ENCODE measurements at regions not wholly inside any gene's neighbourhood (a gene's known extent, or its start where the extent isn't known, plus 50 kb on each side); places are given as distances from the start of the nearest gene placed in this dataset.

DNA sequence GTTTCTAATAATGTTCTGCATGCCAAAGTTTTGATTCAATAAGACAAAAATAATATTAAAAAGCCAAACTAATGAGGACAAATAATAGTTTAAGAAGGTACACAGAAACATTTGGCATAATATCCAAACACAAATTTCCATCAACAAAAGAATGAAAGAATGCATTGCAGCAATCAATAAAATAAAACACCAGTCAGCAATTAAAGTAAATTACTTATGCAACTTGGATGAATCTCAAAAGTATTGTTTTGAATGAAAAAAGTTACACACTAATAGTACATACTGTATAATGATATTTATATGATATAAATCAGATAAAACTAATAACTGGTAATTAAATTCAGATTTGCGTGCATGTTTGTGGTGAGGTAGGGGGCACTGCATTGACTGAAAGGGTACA, 285.5 kb upstream of the PCDH10 start:
- Histone ChIP-seq H3K4me3 (ENCODE audit: insufficient read depth, low read length, poor library complexity, severe bottlenecking) (no peak overlapping the region), H3K9me3 (ENCODE audit: insufficient read depth, low read length) (no peaks in the 10 kb centered on the region), H4K20me1 (ENCODE audit: low read depth, low read length) (no peaks in the 10 kb centered on the region), H3K79me2 (ENCODE audit: insufficient read depth, low read length) (no peaks in the 10 kb centered on the region), H3K9me2 (replicated peaks; ENCODE audit: insufficient read depth, low read length) (no peaks in the 10 kb centered on the region), H3K27me3 (ENCODE audit: low read length) (no peaks in the 10 kb centered on the region), H3K36me3 (ENCODE audit: low read length) (no peaks in the 10 kb centered on the region), H3K4me2 (ENCODE audit: low read depth, low read length, poor library complexity, severe bottlenecking) (no peak overlapping the region), H3F3A (ENCODE audit: insufficient read depth) (no peaks in the 10 kb centered on the region), H2AFZ (ENCODE audit: low read depth, low read length, severe bottlenecking) (no peak overlapping the region), H3K27ac (ENCODE audit: low read depth, low read length) (no peak overlapping the region), H3K9ac (ENCODE audit: low read length) (no peak overlapping the region)
- TF ChIP-seq EZH2phosphoT487 (conservative IDR thresholded peaks at IDR 0.05; ENCODE audit: low read length), result no peak
- TF ChIP-seq, protein P1, sequence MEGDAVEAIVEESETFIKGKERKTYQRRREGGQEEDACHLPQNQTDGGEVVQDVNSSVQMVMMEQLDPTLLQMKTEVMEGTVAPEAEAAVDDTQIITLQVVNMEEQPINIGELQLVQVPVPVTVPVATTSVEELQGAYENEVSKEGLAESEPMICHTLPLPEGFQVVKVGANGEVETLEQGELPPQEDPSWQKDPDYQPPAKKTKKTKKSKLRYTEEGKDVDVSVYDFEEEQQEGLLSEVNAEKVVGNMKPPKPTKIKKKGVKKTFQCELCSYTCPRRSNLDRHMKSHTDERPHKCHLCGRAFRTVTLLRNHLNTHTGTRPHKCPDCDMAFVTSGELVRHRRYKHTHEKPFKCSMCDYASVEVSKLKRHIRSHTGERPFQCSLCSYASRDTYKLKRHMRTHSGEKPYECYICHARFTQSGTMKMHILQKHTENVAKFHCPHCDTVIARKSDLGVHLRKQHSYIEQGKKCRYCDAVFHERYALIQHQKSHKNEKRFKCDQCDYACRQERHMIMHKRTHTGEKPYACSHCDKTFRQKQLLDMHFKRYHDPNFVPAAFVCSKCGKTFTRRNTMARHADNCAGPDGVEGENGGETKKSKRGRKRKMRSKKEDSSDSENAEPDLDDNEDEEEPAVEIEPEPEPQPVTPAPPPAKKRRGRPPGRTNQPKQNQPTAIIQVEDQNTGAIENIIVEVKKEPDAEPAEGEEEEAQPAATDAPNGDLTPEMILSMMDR (IDR thresholded peaks at IDR 0.05; ENCODE audit: insufficient read depth, low read length, poor library complexity, severe bottlenecking), result no peak

DNA sequence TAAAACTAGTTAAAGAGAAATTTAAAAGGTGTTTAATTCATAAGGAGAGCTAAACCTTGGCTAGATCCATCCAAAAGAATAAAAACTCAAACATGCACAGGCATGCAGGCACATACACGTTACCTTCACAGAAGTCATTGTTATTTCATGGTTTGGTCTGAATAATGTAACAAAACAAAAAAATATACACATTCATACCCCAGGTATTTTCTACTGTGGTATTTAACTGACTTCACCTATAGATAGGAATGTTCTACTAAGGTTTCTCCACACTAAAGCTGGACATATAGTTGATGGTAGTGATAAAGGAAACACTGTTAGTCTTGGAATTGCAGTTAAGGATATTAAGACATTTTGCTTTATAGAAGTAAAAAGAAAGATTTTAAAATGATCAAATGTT, 283.6 kb upstream of the PCDH10 start:
- Histone ChIP-seq H3K9ac (ENCODE audit: low read length) (no peak overlapping the region), H3K4me2 (ENCODE audit: low read depth, low read length, poor library complexity, severe bottlenecking) (no peak overlapping the region), H3K27ac (ENCODE audit: low read depth, low read length) (no peak overlapping the region), H3K9me2 (replicated peaks; ENCODE audit: insufficient read depth, low read length) (no peaks in the 10 kb centered on the region), H3K4me3 (ENCODE audit: insufficient read depth, low read length, poor library complexity, severe bottlenecking) (no peak overlapping the region), H3K79me2 (ENCODE audit: insufficient read depth, low read length) (no peaks in the 10 kb centered on the region), H2AFZ (ENCODE audit: low read depth, low read length, severe bottlenecking) (no peak overlapping the region), H4K20me1 (ENCODE audit: low read depth, low read length) (no peaks in the 10 kb centered on the region), H3K27me3 (ENCODE audit: low read length) (no peaks in the 10 kb centered on the region), H3K36me3 (ENCODE audit: low read length) (no peaks in the 10 kb centered on the region), H3F3A (ENCODE audit: insufficient read depth) (no peaks in the 10 kb centered on the region), H3K9me3 (ENCODE audit: insufficient read depth, low read length) (no peaks in the 10 kb centered on the region)
- TF ChIP-seq, protein P1 (IDR thresholded peaks at IDR 0.05; ENCODE audit: insufficient read depth, low read length, poor library complexity, severe bottlenecking), result no peak
- no peak for TF ChIP-seq EZH2phosphoT487 (conservative IDR thresholded peaks at IDR 0.05; ENCODE audit: low read length)

DNA sequence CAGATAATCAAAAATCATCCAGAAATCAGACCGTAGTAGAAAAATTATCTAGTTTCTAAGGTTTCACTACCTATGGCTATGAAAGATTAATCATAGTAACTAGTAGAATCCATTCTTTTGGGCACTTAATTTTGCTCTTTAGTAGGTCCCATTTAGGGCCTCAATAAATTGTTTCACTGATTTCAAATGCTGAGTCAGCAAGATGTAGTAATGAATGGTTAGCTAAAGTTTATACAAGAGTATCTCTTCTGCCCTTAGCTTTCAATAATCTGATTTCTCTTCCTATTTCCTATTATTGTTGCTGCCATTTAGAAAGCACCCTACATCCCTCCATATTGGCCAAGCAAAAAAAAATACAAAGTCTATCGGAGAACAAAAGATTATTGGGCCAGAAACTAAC, 283.2 kb upstream of the PCDH10 start:
- no peaks in the 10 kb centered on the region for H3K9me2 ChIP-seq (replicated peaks; ENCODE audit: insufficient read depth, low read length)
- no peak overlapping the region for H3K4me2 ChIP-seq (ENCODE audit: low read depth, low read length, poor library complexity, severe bottlenecking)
- no peaks in the 10 kb centered on the region for H3K27me3 ChIP-seq (ENCODE audit: low read length)
- no peak overlapping the region for H3K4me3 ChIP-seq (ENCODE audit: insufficient read depth, low read length, poor library complexity, severe bottlenecking)
- H2AFZ ChIP-seq (ENCODE audit: low read depth, low read length, severe bottlenecking), result no peak overlapping the region
- H3K79me2 ChIP-seq (ENCODE audit: insufficient read depth, low read length), result no peaks in the 10 kb centered on the region
- no peaks in the 10 kb centered on the region for H3K9me3 ChIP-seq (ENCODE audit: insufficient read depth, low read length)
- H4K20me1 ChIP-seq (ENCODE audit: low read depth, low read length), result no peaks in the 10 kb centered on the region
- TF ChIP-seq EZH2phosphoT487 (conservative IDR thresholded peaks at IDR 0.05; ENCODE audit: low read length), result no peak
- TF ChIP-seq, protein P1 (IDR thresholded peaks at IDR 0.05; ENCODE audit: insufficient read depth, low read length, poor library complexity, severe bottlenecking), result no peak
- no peaks in the 10 kb centered on the region for H3F3A ChIP-seq (ENCODE audit: insufficient read depth)
- no peak overlapping the region for H3K27ac ChIP-seq (ENCODE audit: low read depth, low read length)
- H3K36me3 ChIP-seq (ENCODE audit: low read length), result no peaks in the 10 kb centered on the region
- no peak overlapping the region for H3K9ac ChIP-seq (ENCODE audit: low read length)

Measured in SU-DHL-6 (cell line).